ENCODE measurements at regions not wholly inside any gene's neighbourhood (a gene's known extent, or its start where the extent isn't known, plus 50 kb on each side); places are given as distances from the start of the nearest gene placed in this dataset.

DNA sequence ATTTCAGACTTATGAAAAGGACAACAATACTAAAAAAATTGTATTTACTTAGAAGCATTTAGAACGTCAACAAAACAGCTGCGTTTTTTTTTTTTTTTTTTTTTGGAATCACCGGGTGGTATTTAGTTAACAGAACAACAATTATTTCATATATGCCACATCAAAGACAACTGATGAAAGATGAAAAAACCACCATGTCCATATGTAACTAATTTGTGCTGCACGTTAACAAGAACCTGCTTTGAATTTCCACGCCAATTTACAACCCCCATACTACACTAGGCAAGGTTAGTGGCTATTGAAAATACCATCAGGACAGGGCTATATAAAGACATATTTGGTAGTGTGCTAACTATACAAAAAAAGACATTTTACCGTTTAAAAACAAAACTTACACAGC lies 189.3 kb upstream of the ROBO1 start:
- TF ChIP-seq, protein P1, sequence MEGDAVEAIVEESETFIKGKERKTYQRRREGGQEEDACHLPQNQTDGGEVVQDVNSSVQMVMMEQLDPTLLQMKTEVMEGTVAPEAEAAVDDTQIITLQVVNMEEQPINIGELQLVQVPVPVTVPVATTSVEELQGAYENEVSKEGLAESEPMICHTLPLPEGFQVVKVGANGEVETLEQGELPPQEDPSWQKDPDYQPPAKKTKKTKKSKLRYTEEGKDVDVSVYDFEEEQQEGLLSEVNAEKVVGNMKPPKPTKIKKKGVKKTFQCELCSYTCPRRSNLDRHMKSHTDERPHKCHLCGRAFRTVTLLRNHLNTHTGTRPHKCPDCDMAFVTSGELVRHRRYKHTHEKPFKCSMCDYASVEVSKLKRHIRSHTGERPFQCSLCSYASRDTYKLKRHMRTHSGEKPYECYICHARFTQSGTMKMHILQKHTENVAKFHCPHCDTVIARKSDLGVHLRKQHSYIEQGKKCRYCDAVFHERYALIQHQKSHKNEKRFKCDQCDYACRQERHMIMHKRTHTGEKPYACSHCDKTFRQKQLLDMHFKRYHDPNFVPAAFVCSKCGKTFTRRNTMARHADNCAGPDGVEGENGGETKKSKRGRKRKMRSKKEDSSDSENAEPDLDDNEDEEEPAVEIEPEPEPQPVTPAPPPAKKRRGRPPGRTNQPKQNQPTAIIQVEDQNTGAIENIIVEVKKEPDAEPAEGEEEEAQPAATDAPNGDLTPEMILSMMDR (IDR thresholded peaks at IDR 0.05), result no peak
- no peak for TF ChIP-seq EP300 (IDR thresholded peaks at IDR 0.05)

All from tibial nerve (tissue), 4 donors.